Transverse colon (tissue), 4 donors: ENCODE measurements at regions not wholly inside any gene's neighbourhood (a gene's known extent, or its start where the extent isn't known, plus 50 kb on each side); places are given as distances from the start of the nearest gene placed in this dataset.
A peak's percentile ranks its signal among the peaks of the same experiment; 100 is the strongest.

Experiments
- DNase-seq: peaks from one replicate; pipeline ENCODE4 v3.0.0-alpha.2; 2019
- H3K27ac ChIP-seq, 4 donors: fragments of 200-600 bp; sonication (generic); 2 replicates each; pipeline ENCODE4 v1.5.1; 2016 to 2018; ENCODE audit warnings: inconsistent platforms in 4 of 4
- H3K27me3 ChIP-seq: fragments of 200-600 bp; sonication (generic); 2 replicates; pipeline ENCODE4 v1.5.1; 2017; ENCODE audit warnings: inconsistent platforms
- H3K36me3 ChIP-seq, 4 donors: fragments of 200-600 bp; sonication (generic); 2 replicates each; pipeline ENCODE4 v1.5.1; 2017 to 2019; ENCODE audit warnings: inconsistent platforms in 4 of 4
- H3K4me1 ChIP-seq, 4 donors: fragments of 200-600 bp; sonication (generic); 2 replicates each; pipeline ENCODE4 v1.5.1; 2017 to 2020; ENCODE audit warnings: inconsistent platforms in 4 of 4
- H3K4me3 ChIP-seq, 4 donors: fragments of 200-600 bp; sonication (generic); 1 replicate in 1 of 4; 2 replicates in 3 of 4; pipeline versions ENCODE4 v1.5.1 to v1.6.1; 2017 to 2019; ENCODE audit warnings: inconsistent platforms in 4 of 4
- H3K9me3 ChIP-seq, 2 donors: fragments of 200-600 bp; sonication (generic); 2 replicates each; pipeline ENCODE4 v1.5.1; 2017 to 2019; ENCODE audit warnings: inconsistent platforms in 2 of 2
- EP300 ChIP-seq: sonication (generic); formaldehyde crosslinking; IDR thresholded peaks from one replicate; pipeline ENCODE4 v1.6.1; 2017; ENCODE audit warnings: antibody characterized with exemption, low read depth
- POLR2A ChIP-seq: fragments of 450-650 bp; IDR thresholded peaks from one replicate; pipeline ENCODE4 v1.6.1; 2016; ENCODE audit warnings: antibody characterized with exemption, mild to moderate bottlenecking, moderate library complexity
- POLR2AphosphoS5 ChIP-seq, 3 donors: sonication (generic); formaldehyde crosslinking; IDR thresholded peaks; one replicate each; pipeline ENCODE4 v1.6.1; 2016; ENCODE audit warnings: antibody characterized with exemption in 3 of 3
- WGBS, 2 donors: methylation state at CpG; one replicate each; pipeline ENCODE4 v1.1.5; 2018; ENCODE audit warnings: low coverage in 1 of 2; 5-methylcytosine and 5-hydroxymethylcytosine counted together
- in situ Hi-C, 4 donors: fragments of 200-750 bp; cut with MboI; loops; one replicate each; pipeline versions ENCODE4 v1.15.0 to v1.15.1; 2017; ENCODE audit warnings: low sequenced_read_pairs in 3 of 4, low pct_ligation_motif_present in 1 of 4, low pct_unique_long_range_greater_than_20kb in 1 of 4
- intact Hi-C: fragments of 100-400 bp; cut with DNase I; formaldehyde crosslinking; loops from one replicate; pipeline ENCODE4 v1.15.1; 2023; ENCODE audit warnings: low total_unique reads
- TF ChIP-seq, protein P1 (sequence below), 5 experiments: fragments of 200-600 bp in 3 of 5; fragments of 450-650 bp in 2 of 5; sonication (generic) in 3 of 5; IDR thresholded peaks; 1 replicate in 2 of 5; 2 replicates in 3 of 5; pipeline ENCODE4 v1.5.1; 2016 to 2017; ENCODE audit warnings: antibody characterized with exemption in 5 of 5, inconsistent platforms in 3 of 5, mild to moderate bottlenecking in 2 of 5, moderate library complexity in 1 of 5

DNA sequence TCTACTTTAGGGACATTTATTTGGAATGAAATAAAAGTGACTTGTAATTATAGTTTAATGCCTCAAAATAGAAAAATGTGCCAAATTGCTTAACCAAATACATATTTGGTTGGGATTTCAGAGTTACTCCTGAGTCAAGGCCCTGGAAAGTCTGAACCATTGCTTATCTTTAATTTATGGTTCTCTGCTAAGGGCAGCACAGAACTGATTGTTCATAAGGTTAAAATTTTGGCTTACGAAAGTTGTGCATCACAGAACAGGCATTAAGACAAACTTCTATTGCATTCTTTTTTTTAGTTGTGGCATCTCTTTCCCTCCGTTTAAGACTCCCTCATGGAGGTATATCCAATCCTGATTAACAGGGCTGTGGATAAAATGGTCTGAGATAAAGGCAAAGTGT, 92.2 kb upstream of the TENT5A start:
- in situ Hi-C loops (no loop called here), intact Hi-C loops (no loop called here)
- Histone ChIP-seq H3K4me1 (no peaks in the 10 kb centered on the region), H3K4me3 (no peak overlapping the region), H3K9me3 (no peaks in the 10 kb centered on the region), H3K27me3 (no peaks in the 10 kb centered on the region), H3K27ac (no peak overlapping the region), H3K36me3 (no peaks in the 10 kb centered on the region)
- TF ChIP-seq POLR2A (no peak), POLR2AphosphoS5 (IDR thresholded peaks at IDR 0.05) (no peak), EP300 (no peak)
- TF ChIP-seq, protein P1, sequence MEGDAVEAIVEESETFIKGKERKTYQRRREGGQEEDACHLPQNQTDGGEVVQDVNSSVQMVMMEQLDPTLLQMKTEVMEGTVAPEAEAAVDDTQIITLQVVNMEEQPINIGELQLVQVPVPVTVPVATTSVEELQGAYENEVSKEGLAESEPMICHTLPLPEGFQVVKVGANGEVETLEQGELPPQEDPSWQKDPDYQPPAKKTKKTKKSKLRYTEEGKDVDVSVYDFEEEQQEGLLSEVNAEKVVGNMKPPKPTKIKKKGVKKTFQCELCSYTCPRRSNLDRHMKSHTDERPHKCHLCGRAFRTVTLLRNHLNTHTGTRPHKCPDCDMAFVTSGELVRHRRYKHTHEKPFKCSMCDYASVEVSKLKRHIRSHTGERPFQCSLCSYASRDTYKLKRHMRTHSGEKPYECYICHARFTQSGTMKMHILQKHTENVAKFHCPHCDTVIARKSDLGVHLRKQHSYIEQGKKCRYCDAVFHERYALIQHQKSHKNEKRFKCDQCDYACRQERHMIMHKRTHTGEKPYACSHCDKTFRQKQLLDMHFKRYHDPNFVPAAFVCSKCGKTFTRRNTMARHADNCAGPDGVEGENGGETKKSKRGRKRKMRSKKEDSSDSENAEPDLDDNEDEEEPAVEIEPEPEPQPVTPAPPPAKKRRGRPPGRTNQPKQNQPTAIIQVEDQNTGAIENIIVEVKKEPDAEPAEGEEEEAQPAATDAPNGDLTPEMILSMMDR (IDR thresholded peaks at IDR 0.05): no peak
- 61 to 87% methylated on average over 2 of the region's 2 CpGs for WGBS, 2 donors
- no peak for DNase-seq

DNA sequence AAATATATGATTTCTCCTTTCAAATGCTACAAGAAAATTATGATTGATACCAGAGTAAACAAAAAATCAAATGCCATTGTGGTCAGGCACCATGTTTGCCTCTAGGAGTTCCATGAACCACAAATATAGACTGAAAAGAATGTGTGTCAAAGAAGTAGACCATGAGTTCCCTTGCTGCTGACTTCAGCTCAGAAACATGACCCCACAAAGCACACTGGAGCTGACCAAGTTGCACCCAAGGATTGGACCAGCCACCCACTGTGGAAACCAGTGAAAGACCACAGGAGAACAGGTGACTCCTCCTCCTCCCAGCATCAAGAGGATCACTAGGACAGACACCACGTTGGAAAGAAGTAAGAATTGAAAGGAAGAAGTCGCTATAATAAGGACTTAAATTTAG, 90.8 kb upstream of the TENT5A start:
- peaks cover 0 to 7% (median 3%) of the 10 kb centered on the region in 4 donors for H3K4me1 ChIP-seq
- no peaks in the 10 kb centered on the region for H3K27me3 ChIP-seq
- no peaks in the 10 kb centered on the region for H3K36me3 ChIP-seq
- intact Hi-C loops: no loop called here
- in situ Hi-C loops: no loop called here
- H3K27ac ChIP-seq: no peak overlapping the region
- TF ChIP-seq EP300: no peak
- no peak for TF ChIP-seq POLR2A
- TF ChIP-seq POLR2AphosphoS5 (IDR thresholded peaks at IDR 0.05): no peak
- TF ChIP-seq, protein P1 (IDR thresholded peaks at IDR 0.05): no peak
- 17 to 40% methylated on average over 2 of the region's 2 CpGs for WGBS, 2 donors
- no peak for DNase-seq
- H3K4me3 ChIP-seq: no peak overlapping the region
- H3K9me3 ChIP-seq: no peaks in the 10 kb centered on the region

DNA sequence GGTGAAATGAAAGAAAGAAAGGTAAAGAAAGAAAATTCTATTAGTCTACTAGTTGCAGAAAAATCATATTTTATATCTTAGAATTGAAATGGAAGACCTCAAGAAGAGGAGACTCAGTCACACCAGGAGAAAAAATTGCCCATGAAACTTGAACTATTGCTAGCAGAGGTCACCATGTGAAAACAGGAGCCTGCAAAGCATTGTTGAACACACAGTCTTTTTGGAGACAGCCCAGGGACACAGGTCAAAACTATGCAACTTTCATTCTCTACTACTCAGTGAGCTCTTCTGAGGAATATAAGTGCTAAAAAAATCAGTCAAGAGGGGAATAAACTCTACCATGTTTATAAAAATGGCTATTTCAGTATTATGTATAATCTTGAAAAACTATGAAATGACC, 89.8 kb upstream of the TENT5A start:
- Histone ChIP-seq H3K9me3 (no peaks in the 10 kb centered on the region), H3K36me3 (no peaks in the 10 kb centered on the region), H3K4me1 (peaks cover 0 to 15% (median 3%) of the 10 kb centered on the region in 4 donors), H3K27me3 (no peaks in the 10 kb centered on the region), H3K4me3 (no peak overlapping the region), H3K27ac (no peak overlapping the region)
- intact Hi-C loops: no loop called here
- no peak for DNase-seq
- in situ Hi-C loops: no loop called here
- TF ChIP-seq, protein P1 (IDR thresholded peaks at IDR 0.05): no peak
- TF ChIP-seq POLR2AphosphoS5 (IDR thresholded peaks at IDR 0.05): no peak
- no peak for TF ChIP-seq POLR2A
- TF ChIP-seq EP300: no peak

DNA sequence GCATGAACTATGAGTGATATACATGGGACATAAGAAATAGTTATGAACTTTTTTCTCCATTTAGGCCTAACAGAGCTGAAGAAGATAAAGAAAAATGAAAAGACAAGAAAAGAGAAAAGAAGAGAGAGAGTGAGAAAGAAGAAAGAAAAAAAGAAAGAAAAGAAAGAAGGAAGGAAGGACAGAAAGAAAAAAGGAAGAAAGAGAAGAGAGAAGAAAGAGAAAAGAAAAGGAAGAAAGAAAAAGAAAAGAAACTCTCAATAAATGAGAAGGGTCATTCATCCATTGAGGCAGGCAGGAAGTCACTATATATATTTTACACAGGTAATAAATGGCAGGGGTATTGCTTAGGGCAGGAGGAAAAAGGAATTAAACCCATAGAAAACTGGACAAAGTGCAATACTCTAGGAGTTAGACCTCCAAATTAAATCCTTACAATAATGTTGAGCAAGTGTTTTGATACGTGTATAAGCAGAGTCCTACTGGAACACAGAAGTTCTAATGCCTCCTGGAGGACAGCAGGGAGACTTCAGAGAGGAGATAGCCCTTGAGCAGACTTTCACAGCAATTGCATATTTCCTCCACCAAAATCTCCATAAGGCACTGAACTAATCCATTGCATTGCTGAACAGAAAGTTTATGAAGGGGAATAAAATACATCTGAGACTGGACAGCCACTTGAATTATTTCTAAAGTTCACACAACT, 86.4 kb upstream of the TENT5A start:
- H3K4me1 ChIP-seq: peaks cover 0 to 27% (median 8%) of the 10 kb centered on the region in 4 donors
- no peaks in the 10 kb centered on the region for H3K36me3 ChIP-seq
- WGBS, 2 donors: 20 to 66% methylated on average over 1 of the region's 1 CpG
- no peak overlapping the region for H3K4me3 ChIP-seq
- H3K27me3 ChIP-seq: no peaks in the 10 kb centered on the region
- TF ChIP-seq, protein P1 (IDR thresholded peaks at IDR 0.05): peak in 3 of 5 experiments; percentile 14 to 29 (median 17)
- TF ChIP-seq POLR2A: no peak
- H3K27ac ChIP-seq: peak overlapping the region in 2 of 4 donors; percentile 48 to 58
- in situ Hi-C loops: no loop called here
- intact Hi-C loops: no loop called here
- DNase-seq: no peak
- H3K9me3 ChIP-seq: no peaks in the 10 kb centered on the region
